Endodermal cell (in vitro differentiated cells): ENCODE measurements at regions not wholly inside any gene's neighbourhood (a gene's known extent, or its start where the extent isn't known, plus 50 kb on each side); places are given as distances from the start of the nearest gene placed in this dataset.
A peak's percentile ranks its signal among the peaks of the same experiment; 100 is the strongest.

Experiments
- DNase-seq: peaks from one replicate; pipeline ENCODE4 v3.0.0-alpha.2; 2017
- H3K27ac ChIP-seq: 2 replicates; pipeline ENCODE4 v1.5.1; 2013; ENCODE audit warnings: mild to moderate bottlenecking, low read depth, low read length, moderate library complexity
- H3K27me3 ChIP-seq: 2 replicates; pipeline ENCODE4 v1.6.1; 2013; ENCODE audit warnings: mild to moderate bottlenecking, low read length, moderate library complexity; ENCODE audit not compliant: insufficient read depth, control insufficient read depth, poor library complexity, severe bottlenecking
- H3K36me3 ChIP-seq: 2 replicates; pipeline ENCODE4 v1.7.0; 2013; ENCODE audit warnings: mild to moderate bottlenecking, low read length, moderate library complexity; ENCODE audit not compliant: control insufficient read depth, insufficient read depth
- H3K4me1 ChIP-seq: one replicate; pipeline ENCODE4 v1.7.0; 2013; ENCODE audit warnings: low read length; ENCODE audit not compliant: control insufficient read depth, insufficient read depth
- H3K4me3 ChIP-seq: 2 replicates; pipeline ENCODE4 v1.5.1; 2013; ENCODE audit warnings: mild to moderate bottlenecking, low read length, moderate library complexity
- H3K9ac ChIP-seq: 2 replicates; pipeline ENCODE4 v1.6.1; 2013; ENCODE audit warnings: mild to moderate bottlenecking, low read length, moderate library complexity; ENCODE audit not compliant: poor library complexity, severe bottlenecking; ENCODE audit errors: extremely low read depth
- H3K9me3 ChIP-seq: 2 replicates; pipeline ENCODE4 v1.6.1; 2013; ENCODE audit warnings: mild to moderate bottlenecking, low read length, moderate library complexity; ENCODE audit not compliant: control insufficient read depth
- H3K27ac Mint-ChIP-seq: 2 replicates; pipeline ENCODE4 v1.8.0; 2020; ENCODE audit warnings: mixed read lengths
- H3K27me3 Mint-ChIP-seq: 2 replicates; pipeline ENCODE4 v1.8.0; 2021; ENCODE audit warnings: mild to moderate bottlenecking, mixed read lengths; ENCODE audit not compliant: insufficient read depth
- H3K36me3 Mint-ChIP-seq: 2 replicates; pipeline ENCODE4 v1.8.0; 2020; ENCODE audit warnings: low read depth, mixed read lengths
- H3K4me1 Mint-ChIP-seq: 2 replicates; pipeline ENCODE4 v1.8.0; 2020; ENCODE audit warnings: mixed read lengths
- H3K4me3 Mint-ChIP-seq: 2 replicates; pipeline ENCODE4 v1.8.0; 2020; ENCODE audit warnings: mild to moderate bottlenecking, moderate library complexity, mixed read lengths
- H3K9me3 Mint-ChIP-seq: 2 replicates; pipeline ENCODE4 v1.8.0; 2020; ENCODE audit warnings: mild to moderate bottlenecking, mixed read lengths
- CTCF ChIP-seq: fragments of 200-600 bp; sonication (generic); conservative IDR thresholded peaks from 2 replicates; pipeline ENCODE4 v1.5.0; 2021; ENCODE audit warnings: antibody characterized with exemption, mild to moderate bottlenecking
- WGBS, 2 experiments: methylation state at CpG; one replicate each; pipeline versions ENCODE4 v1.1.5 to v1.1.7; 2013; ENCODE audit warnings: missing lambda C conversion rate in 2 of 2, mixed read lengths in 1 of 2; ENCODE audit not compliant: insufficient coverage in 1 of 2, insufficient read length in 1 of 2; 5-methylcytosine and 5-hydroxymethylcytosine counted together

DNA sequence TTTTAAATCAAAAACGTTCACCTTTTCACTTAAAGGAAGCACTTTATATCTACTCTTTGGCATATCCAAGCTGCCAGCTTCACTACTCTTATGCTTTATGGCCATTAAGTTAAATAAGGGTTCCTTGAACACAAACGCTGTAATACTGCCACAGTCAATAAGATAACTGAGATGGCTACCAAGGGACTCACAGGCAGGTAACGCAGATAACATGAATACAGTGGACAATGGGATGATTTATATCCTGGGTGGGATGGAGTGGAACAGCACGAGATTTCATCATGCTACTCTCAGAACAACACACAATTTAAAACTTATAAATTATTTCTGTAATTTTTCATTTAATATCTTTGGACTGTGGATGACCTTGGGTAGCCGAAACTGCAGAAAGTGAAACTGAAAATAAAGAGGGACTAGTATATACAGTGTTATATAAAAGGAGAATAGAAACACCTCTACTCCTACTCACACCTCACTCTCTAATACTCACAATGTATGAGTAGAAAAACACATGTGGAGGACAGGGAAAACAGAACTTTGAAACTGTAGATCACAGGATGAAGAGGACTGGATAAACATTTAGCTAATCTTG is 367.3 kb downstream of the C12orf50 start:
- 91 to 100% methylated on average over 1 to 3 of the region's 5 CpGs for WGBS, 2 experiments
- H3K27ac Mint-ChIP-seq = no peak overlapping the region
- H3K9me3 ChIP-seq = peaks cover 5% of the 10 kb centered on the region
- peaks cover 29% of the 10 kb centered on the region for H3K4me1 Mint-ChIP-seq
- H3K4me3 ChIP-seq = no peak overlapping the region
- no peaks in the 10 kb centered on the region for H3K27me3 ChIP-seq
- no peaks in the 10 kb centered on the region for H3K9me3 Mint-ChIP-seq
- no peak for DNase-seq
- H3K9ac ChIP-seq = no peak overlapping the region
- peaks cover 3% of the 10 kb centered on the region for H3K27me3 Mint-ChIP-seq
- no peak for TF ChIP-seq CTCF
- peaks cover 7% of the 10 kb centered on the region for H3K4me1 ChIP-seq
- no peaks in the 10 kb centered on the region for H3K36me3 ChIP-seq
- no peaks in the 10 kb centered on the region for H3K36me3 Mint-ChIP-seq
- H3K27ac ChIP-seq = no peak overlapping the region
- H3K4me3 Mint-ChIP-seq = no peak overlapping the region

GRCh38 chr12:87660987-87661774 is 368.0 kb downstream of the C12orf50 start:
- Mint-ChIP-seq H3K27ac (peak overlapping the region; percentile 26), H3K36me3 (no peaks in the 10 kb centered on the region), H3K4me3 (no peak overlapping the region), H3K4me1 (peaks cover 29% of the 10 kb centered on the region), H3K9me3 (no peaks in the 10 kb centered on the region), H3K27me3 (peaks cover 3% of the 10 kb centered on the region)
- no peaks in the 10 kb centered on the region for H3K27me3 ChIP-seq
- no peak for DNase-seq
- TF ChIP-seq CTCF = no peak
- H3K9ac ChIP-seq = no peak overlapping the region
- no peak overlapping the region for H3K27ac ChIP-seq
- H3K9me3 ChIP-seq = no peaks in the 10 kb centered on the region
- H3K36me3 ChIP-seq = no peaks in the 10 kb centered on the region
- 71 to 75% methylated on average over 2 of the region's 2 CpGs for WGBS, 2 experiments
- peaks cover 7% of the 10 kb centered on the region for H3K4me1 ChIP-seq
- H3K4me3 ChIP-seq = no peak overlapping the region

DNA sequence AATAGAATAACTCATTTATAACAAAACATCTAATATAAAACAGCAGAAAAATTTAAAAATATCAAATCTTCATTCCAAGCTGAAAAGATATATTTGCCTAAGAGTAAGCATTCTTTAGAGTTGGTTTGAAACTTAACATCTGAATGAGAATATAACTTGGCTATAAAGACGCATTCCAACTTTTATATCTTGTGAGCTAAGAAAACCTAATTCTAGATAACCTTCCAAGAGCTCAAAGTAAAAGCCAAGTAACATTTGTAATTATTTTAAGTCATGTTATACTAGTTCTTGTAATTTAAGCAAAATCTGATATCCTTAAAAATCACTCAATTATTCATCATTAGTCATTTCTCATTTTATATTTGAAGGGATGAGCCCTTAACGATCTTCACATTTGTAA is 368.9 kb downstream of the C12orf50 start:
- peaks cover 3% of the 10 kb centered on the region for H3K27me3 Mint-ChIP-seq
- Histone ChIP-seq H3K4me3 (no peak overlapping the region), H3K9ac (no peak overlapping the region), H3K27me3 (no peaks in the 10 kb centered on the region), H3K9me3 (no peaks in the 10 kb centered on the region), H3K27ac (no peak overlapping the region), H3K4me1 (peaks cover 7% of the 10 kb centered on the region), H3K36me3 (no peaks in the 10 kb centered on the region)
- H3K9me3 Mint-ChIP-seq = no peaks in the 10 kb centered on the region
- 100% methylated on average over 1 of the region's 2 CpGs; no CpG with 5 or more reads in 1 of the 2 experiments for WGBS, 2 experiments
- H3K4me1 Mint-ChIP-seq = peaks cover 29% of the 10 kb centered on the region
- H3K36me3 Mint-ChIP-seq = no peaks in the 10 kb centered on the region
- no peak overlapping the region for H3K4me3 Mint-ChIP-seq
- no peak overlapping the region for H3K27ac Mint-ChIP-seq
- DNase-seq = no peak
- no peak for TF ChIP-seq CTCF
